IPS DF 6.9 (cell line): ENCODE measurements at regions not wholly inside any gene's neighbourhood (a gene's known extent, or its start where the extent isn't known, plus 50 kb on each side); places are given as distances from the start of the nearest gene placed in this dataset.

ENCODE experiments used
- DNase-seq: peaks from one replicate; pipeline ENCODE4 v3.0.0-alpha.2; 2013; ENCODE audit warnings: low read depth, low spot score
- H3K27ac ChIP-seq: one replicate; pipeline ENCODE4 v1.5.1; 2013; ENCODE audit warnings: low read length, control low read depth
- H3K27me3 ChIP-seq: 2 replicates; pipeline ENCODE4 v1.6.1; 2013; ENCODE audit warnings: mild to moderate bottlenecking, low read length; ENCODE audit not compliant: control insufficient read depth, insufficient read depth
- H3K36me3 ChIP-seq: 2 replicates; pipeline ENCODE4 v1.6.1; 2013; ENCODE audit warnings: low read length; ENCODE audit not compliant: control insufficient read depth, insufficient read depth
- H3K4me1 ChIP-seq: 2 replicates; pipeline ENCODE4 v1.6.1; 2013; ENCODE audit warnings: low read length; ENCODE audit not compliant: control insufficient read depth, insufficient read depth
- H3K4me3 ChIP-seq: 2 replicates; pipeline ENCODE4 v1.5.1; 2013; ENCODE audit warnings: mild to moderate bottlenecking, low read length
- H3K9me3 ChIP-seq: 2 replicates; pipeline ENCODE4 v1.6.1; 2013; ENCODE audit warnings: low read length, inconsistent platforms; ENCODE audit not compliant: control insufficient read depth, insufficient read depth
- WGBS: extraction: QIAGEN DNeasy Blood & Tissue Kit; methylation state at CpG from one replicate; pipeline ENCODE4 v1.1.7; 2013; ENCODE audit warnings: mixed read lengths, missing lambda C conversion rate; ENCODE audit not compliant: insufficient read length, insufficient coverage; 5-methylcytosine and 5-hydroxymethylcytosine counted together

GRCh38 chr9:107404736-107405135 is 84.8 kb downstream of the KLF4 start:
- no peak for DNase-seq
- 100% methylated on average over 3 of the region's 8 CpGs for WGBS
- no peak overlapping the region for H3K27ac ChIP-seq
- H3K27me3 ChIP-seq: no peaks in the 10 kb centered on the region
- no peaks in the 10 kb centered on the region for H3K36me3 ChIP-seq
- no peak overlapping the region for H3K4me3 ChIP-seq
- no peaks in the 10 kb centered on the region for H3K9me3 ChIP-seq
- no peaks in the 10 kb centered on the region for H3K4me1 ChIP-seq

DNA sequence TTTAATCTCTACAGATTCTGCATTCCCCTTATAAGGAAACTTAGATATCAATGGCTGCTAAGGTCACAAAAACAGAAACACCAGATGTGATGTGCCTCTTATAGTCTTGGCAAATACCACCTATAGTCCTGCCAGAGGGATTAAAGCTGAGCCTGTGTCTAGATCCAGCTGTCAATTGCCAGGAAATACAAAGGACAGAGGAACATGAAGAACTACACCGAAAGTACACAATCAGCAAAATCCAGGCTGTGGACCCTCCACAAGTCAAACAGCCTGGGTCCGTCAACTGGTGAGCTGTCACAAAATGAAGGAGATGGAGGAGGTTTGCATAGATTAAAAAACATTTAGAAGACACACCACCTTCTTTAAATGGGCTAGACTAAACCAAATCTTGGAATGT is 85.4 kb downstream of the KLF4 start:
- Histone ChIP-seq H3K4me1 (no peaks in the 10 kb centered on the region), H3K27ac (no peak overlapping the region)
- WGBS: no CpG with 5 or more reads among the region's 2 CpGs

DNA sequence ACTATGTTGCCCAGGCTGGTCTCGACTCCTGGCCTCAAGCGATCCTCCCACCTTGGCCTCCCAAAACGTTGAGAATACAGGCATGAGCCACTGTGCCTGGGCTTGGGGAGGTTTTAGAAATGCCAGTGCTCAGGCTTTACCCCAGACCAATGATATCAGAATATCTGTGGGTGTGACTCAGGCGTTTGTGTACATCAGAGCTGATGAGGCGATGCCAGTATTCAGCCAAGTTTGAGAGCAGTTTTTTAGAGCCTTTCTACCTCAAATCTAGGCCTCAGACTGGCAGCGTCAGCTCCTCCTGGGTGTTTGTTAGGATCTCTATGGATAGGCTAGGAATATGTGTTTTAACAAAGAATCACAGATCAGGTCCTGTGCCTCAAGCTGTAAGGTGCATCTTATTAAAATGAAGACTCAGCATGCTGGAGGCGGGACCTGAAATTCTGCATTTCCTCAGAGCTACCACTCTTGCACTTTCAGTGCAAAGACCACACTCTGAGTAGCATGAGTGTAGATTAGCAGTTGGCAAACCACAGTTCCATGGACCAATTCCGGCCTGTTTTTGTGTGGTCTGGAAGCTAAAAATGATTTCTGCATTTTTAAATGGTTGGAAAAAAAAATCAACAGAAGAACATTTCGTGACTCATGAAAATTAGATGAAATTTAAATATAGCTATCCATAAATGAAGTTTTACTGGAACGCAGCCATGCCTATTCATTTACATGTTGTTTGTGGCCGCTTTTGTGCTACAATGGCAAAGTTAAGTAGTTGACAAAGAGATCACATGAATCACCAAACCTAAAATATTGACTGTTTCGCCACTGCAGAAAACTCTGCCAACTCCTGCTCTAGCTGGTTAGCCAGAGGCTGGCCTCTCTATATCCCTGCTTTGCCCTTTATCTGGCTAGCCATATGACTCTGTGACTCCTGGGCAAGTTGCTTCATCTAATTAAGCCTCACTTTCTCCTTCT is 92.2 kb downstream of the KLF4 start:
- no peak for DNase-seq
- no peaks in the 10 kb centered on the region for H3K4me1 ChIP-seq
- no peaks in the 10 kb centered on the region for H3K9me3 ChIP-seq
- H3K4me3 ChIP-seq: no peak overlapping the region
- WGBS: no CpG with 5 or more reads among the region's 12 CpGs
- H3K27ac ChIP-seq: no peak overlapping the region
- H3K36me3 ChIP-seq: no peaks in the 10 kb centered on the region
- H3K27me3 ChIP-seq: no peaks in the 10 kb centered on the region

More for the DNA sequence above, 85.4 kb downstream of the KLF4 start:
- no peaks in the 10 kb centered on the region for H3K27me3 ChIP-seq
- no peak for DNase-seq
- no peaks in the 10 kb centered on the region for H3K36me3 ChIP-seq
- no peak overlapping the region for H3K4me3 ChIP-seq
- no peaks in the 10 kb centered on the region for H3K9me3 ChIP-seq

DNA sequence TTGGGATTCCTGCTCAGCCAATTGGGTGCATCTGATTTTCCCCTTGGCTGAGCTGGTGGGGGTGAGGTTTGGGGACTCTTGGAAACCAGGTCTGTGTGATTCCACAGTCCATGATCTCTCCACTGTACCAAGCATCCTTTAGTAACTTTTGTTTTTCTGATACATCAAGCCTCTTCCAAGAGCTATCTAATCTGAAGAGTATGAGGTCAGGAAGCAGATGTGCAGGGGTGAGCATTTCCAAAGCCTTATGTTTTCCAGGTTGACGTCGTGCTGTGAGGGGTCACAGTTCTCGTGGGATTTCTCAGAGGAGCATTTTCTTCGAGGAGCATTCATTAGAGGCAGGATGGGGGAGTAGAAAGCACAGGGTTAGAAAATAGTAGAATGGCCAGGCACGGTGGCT is 95.3 kb downstream of the KLF4 start:
- H3K9me3 ChIP-seq: no peaks in the 10 kb centered on the region
- WGBS: no CpG with 5 or more reads among the region's 5 CpGs
- no peak overlapping the region for H3K27ac ChIP-seq
- no peaks in the 10 kb centered on the region for H3K4me1 ChIP-seq
- H3K27me3 ChIP-seq: no peaks in the 10 kb centered on the region
- no peak for DNase-seq
- no peak overlapping the region for H3K4me3 ChIP-seq
- H3K36me3 ChIP-seq: no peaks in the 10 kb centered on the region

DNA sequence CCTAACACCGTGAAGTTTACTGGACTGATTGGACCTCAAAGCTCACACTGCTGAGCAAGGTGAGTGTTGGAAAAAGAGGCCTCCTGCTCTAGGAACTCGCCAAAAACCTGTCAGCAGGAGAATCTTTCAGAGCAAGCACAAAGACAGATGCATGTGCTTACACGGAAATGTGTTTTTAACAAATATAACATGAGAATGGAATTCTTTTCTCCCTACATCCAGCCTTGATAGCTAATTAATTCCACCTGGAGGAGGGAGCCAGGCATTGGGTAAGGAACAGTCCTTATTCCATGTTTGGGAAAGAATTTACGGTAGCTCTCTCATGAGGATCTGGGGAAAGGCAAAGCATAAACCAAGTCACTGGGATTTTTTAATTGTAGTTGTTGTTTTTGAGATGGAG is 98.8 kb downstream of the KLF4 start:
- DNase-seq: no peak
- H3K27ac ChIP-seq: no peak overlapping the region
- no peaks in the 10 kb centered on the region for H3K9me3 ChIP-seq
- H3K36me3 ChIP-seq: no peaks in the 10 kb centered on the region
- H3K27me3 ChIP-seq: no peaks in the 10 kb centered on the region
- no peaks in the 10 kb centered on the region for H3K4me1 ChIP-seq
- H3K4me3 ChIP-seq: no peak overlapping the region
- WGBS: no CpG with 5 or more reads among the region's 4 CpGs

GRCh38 chr9:107390279-107390678 is 99.3 kb downstream of the KLF4 start:
- no peaks in the 10 kb centered on the region for H3K9me3 ChIP-seq
- WGBS: no CpG with 5 or more reads among the region's 8 CpGs

GRCh38 chr9:107389617-107390071 is 99.9 kb downstream of the KLF4 start:
- Histone ChIP-seq H3K27me3 (no peaks in the 10 kb centered on the region), H3K36me3 (no peaks in the 10 kb centered on the region), H3K4me1 (no peaks in the 10 kb centered on the region), H3K4me3 (no peak overlapping the region), H3K9me3 (no peaks in the 10 kb centered on the region), H3K27ac (no peak overlapping the region)
- DNase-seq: no peak
- WGBS: no CpG with 5 or more reads among the region's 3 CpGs

More at GRCh38 chr9:107390279-107390678, 99.3 kb downstream of the KLF4 start:
- Histone ChIP-seq H3K4me1 (no peaks in the 10 kb centered on the region), H3K27me3 (no peaks in the 10 kb centered on the region), H3K36me3 (no peaks in the 10 kb centered on the region), H3K4me3 (no peak overlapping the region), H3K27ac (no peak overlapping the region)
- no peak for DNase-seq

DNA sequence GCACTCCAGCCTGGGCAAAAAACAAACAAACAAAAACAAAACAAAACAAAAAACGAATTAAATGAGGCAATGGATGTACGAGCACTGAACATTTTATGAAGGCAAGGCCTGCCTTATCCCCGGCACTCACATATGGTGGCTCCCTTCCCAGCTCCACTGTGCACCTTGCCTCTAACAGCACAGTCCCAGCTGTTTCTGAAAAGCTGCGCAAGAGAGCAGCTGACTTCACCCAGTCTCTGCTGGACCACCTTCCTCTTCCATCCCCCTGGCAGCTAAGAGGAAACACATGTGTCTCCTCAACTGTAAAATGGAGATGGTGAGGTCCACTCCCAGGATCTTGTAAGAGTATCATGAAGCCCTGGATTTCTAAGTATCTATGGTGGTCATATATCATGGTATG is 100.7 kb downstream of the KLF4 start:
- no peak overlapping the region for H3K4me3 ChIP-seq
- no peaks in the 10 kb centered on the region for H3K36me3 ChIP-seq
- DNase-seq: no peak
- no peaks in the 10 kb centered on the region for H3K9me3 ChIP-seq
- no peaks in the 10 kb centered on the region for H3K4me1 ChIP-seq
- H3K27ac ChIP-seq: no peak overlapping the region
- H3K27me3 ChIP-seq: no peaks in the 10 kb centered on the region
- WGBS: no CpG with 5 or more reads among the region's 4 CpGs

GRCh38 chr9:107387409-107387808 is 102.2 kb downstream of the KLF4 start:
- Histone ChIP-seq H3K4me3 (no peak overlapping the region), H3K4me1 (no peaks in the 10 kb centered on the region), H3K27me3 (no peaks in the 10 kb centered on the region), H3K27ac (no peak overlapping the region), H3K36me3 (no peaks in the 10 kb centered on the region), H3K9me3 (no peaks in the 10 kb centered on the region)
- DNase-seq: no peak
- WGBS: no CpG with 5 or more reads among the region's 3 CpGs

DNA sequence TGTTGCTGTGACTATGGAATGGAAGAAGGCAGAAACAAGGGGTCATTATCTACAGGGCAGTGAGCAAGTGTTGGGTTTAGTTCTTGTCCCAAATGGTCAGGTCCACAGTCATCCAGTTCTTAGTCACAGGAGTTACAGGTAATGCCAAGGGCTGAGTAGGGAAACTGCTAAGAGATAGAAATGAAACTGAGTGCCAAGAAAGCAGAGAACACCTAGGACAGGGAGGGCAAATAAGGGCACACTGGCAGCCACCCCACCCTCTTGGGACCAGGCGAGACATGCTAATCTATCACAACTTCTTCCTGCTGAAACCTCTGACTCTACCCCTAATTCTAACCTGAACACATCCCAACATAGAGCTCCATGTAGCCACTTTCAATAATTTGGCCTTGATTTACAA is 103.2 kb downstream of the KLF4 start:
- no peak for DNase-seq
- Histone ChIP-seq H3K27me3 (no peaks in the 10 kb centered on the region), H3K4me3 (no peak overlapping the region), H3K9me3 (no peaks in the 10 kb centered on the region), H3K36me3 (no peaks in the 10 kb centered on the region), H3K4me1 (no peaks in the 10 kb centered on the region), H3K27ac (no peak overlapping the region)
- WGBS: no CpG with 5 or more reads among the region's 1 CpG
